HT-29 (cell line): ENCODE measurements at regions not wholly inside any gene's neighbourhood (a gene's known extent, or its start where the extent isn't known, plus 50 kb on each side); places are given as distances from the start of the nearest gene placed in this dataset.
"Not testable (repeated sequence)": the region's sequence is repeated elsewhere in the genome, so short reads cannot be mapped to it uniquely, and the experiment has no call there.

Source experiments
- DNase-seq: peaks from one replicate; pipeline ENCODE4 v3.0.0-alpha.2; 2015; ENCODE audit warnings: low spot score

DNA sequence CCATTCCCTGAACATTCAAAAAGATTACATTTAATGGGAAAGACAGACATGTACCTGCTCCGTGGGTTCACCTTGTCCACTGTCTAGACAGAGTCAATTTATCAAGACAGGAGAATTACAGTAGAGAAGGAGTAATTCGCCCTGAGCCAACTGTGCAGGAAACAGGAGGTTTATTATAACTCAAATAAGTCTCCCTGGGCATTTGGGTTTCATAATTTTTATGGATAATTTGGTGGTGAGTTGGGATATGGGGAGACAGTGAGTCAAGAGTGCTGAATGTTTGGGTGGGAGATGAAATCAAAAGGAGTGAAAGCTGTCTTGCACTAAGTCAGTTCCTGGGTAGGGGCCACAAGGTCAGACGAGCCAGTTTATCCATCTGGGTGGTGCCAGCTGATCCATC, 165.9 kb upstream of the NAMPT start:
- DNase-seq = no peak

DNA sequence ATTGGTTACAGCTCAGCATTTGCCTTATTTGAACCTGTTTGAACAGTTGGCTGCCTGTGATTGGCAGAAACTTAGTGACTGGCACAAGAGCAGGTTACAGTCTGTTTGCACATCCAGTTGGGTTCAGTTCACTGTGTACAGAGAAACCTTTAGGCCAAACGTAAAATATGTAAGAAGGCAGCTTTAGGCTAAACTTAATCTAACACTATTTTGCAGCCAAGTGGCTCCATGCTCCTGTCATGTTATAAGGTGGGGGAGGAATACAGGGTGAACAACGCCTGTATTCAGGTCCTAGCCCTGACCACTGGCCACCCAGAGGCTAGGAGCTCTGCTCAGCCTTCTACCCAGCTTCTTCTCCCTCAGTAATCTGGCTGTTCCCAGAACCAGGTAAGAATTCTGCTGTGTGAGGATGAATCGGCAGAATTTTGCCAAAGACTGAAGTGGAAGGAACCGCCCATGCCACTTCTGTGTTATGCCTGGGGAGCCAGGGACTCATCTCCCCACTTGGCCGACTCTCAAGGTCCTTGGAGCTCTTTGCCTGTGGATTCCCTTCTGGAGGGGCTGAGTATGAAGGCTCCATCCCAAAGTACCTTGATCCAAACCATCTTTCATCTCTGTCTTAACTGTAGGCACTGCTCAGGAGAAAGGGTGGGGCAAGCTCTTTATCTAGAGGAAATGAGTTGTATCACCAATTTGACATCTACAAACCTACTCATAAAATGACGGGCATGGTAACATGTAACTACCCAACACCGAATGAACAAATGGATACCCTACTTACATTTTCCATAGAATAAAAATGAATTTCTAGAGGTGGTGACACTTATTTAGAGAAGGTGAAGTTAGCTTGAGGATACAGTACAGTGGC, 164.4 kb upstream of the NAMPT start:
- DNase-seq = peak; percentile 43

DNA sequence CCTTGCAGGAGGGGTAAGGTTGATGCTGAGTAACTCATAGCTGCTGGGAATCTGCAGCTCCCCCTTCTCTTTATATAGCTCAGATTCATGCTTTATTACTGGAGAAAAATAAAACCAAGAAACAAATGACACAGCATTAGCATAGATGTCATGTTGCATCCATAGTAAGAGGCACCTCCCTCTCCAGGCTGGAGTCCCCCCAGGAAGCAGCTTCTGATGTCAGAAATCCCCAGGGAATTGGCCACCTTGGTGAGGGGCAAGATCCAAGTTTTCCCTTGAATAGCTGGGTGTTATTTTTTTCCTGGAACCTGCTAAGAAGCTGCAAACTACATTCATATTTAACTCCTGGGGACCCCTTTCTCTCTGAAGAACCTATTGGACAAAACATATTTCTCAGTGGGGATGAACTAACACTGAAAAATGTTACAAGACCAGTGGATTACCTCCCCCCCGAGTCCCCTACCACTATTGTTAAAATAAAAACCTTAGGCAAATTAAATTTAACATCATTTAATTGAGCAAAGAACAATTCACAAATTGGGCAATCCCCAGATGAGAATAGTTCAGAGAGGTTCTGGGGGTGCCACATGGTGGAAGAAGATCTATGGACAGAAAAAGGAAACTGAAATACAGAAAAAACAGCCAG, 163.7 kb upstream of the NAMPT start:
- no peak for DNase-seq

DNA sequence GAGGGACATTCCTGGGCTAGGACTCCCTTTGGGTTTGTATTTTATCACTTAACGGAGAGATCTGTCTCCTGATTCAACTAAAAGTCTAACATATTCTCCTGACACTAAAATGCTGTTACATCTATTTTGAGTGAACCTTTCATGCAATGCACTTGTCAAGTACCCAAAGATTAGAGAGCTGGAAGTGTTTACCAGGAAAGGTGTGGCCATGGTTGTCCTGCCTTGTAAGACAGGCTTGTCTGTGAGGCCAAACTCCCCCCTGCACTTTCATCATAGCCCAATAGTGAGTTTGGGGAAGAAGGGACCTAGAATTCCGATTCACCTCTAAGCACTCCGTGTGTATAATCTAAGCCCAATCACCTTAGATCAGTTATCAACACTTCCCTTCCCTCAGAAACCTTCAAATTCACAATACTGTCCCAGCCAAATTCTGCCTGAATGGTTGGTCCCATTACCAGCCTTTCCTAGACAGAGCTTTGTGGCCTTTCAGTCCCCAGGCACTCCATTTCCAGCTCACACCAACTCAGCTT, 162.6 kb upstream of the NAMPT start:
- DNase-seq = no peak

- DNase-seq = not testable (repeated sequence)
These were observed 160.6 kb upstream of the NAMPT start for GRCh38 chr7:106445366-106445765.

- no peak for DNase-seq
These were observed 159.4 kb upstream of the NAMPT start for GRCh38 chr7:106444068-106444655.

DNA sequence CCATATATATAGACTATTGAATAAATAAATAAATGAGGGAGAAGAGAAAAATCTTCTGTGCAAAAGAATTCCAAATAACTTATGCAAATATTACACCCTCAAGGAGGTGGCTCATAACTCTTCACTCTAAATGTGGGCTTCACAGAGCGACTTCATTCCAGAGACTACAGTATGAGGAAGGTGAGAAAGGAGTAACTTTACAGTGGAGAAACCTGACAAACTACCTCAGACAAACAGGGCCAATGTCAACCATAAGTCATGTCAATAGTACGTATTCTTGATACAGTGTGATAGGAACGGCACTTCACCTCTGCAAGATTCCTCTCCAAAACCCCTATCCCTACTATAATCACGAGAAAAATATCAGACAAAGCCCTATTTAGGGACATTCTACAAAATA, 158.4 kb upstream of the NAMPT start:
- no peak for DNase-seq

DNA sequence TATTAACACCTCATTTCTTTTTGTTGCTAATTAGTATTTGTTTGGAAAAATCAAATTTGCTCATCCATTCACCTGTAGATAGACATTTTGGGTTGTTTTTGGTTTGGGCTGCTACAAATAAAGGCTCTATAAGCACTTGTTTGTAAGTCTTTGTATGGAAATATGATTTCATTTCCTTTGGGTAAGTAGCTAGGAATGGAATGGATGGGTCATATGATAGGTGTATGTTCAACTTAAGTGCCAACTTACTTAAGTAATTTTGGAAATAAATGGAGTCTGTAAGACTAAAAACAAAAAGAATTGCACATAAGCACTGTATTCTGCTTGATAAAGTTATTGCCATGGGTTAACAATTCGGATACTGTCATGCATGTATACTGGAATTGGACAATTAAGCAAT, 157.7 kb upstream of the NAMPT start:
- DNase-seq = no peak

DNA sequence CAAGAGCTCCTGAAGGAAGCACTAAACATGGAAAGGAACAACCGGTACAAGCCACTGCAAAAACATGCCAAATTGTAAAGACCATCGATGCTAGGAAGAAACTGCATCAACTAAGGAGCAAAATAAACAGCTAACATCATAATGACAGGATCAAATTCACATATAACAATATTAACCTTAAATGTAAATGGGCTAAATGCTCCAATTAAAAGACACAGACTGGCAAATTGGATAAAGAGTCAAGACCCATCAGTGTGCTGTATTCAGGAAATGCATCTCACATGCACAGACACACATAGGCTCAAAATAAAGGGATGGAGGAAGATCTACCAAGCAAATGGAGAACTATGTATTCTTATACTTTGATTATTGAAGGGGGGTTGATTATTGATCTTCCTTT, 156.6 kb upstream of the NAMPT start:
- not testable (repeated sequence) for DNase-seq

- DNase-seq = not testable (repeated sequence)
These were observed 152.2 kb upstream of the NAMPT start for GRCh38 chr7:106436933-106437332.

- no peak for DNase-seq
These were observed 148.6 kb upstream of the NAMPT start for GRCh38 chr7:106433377-106433776.

DNA sequence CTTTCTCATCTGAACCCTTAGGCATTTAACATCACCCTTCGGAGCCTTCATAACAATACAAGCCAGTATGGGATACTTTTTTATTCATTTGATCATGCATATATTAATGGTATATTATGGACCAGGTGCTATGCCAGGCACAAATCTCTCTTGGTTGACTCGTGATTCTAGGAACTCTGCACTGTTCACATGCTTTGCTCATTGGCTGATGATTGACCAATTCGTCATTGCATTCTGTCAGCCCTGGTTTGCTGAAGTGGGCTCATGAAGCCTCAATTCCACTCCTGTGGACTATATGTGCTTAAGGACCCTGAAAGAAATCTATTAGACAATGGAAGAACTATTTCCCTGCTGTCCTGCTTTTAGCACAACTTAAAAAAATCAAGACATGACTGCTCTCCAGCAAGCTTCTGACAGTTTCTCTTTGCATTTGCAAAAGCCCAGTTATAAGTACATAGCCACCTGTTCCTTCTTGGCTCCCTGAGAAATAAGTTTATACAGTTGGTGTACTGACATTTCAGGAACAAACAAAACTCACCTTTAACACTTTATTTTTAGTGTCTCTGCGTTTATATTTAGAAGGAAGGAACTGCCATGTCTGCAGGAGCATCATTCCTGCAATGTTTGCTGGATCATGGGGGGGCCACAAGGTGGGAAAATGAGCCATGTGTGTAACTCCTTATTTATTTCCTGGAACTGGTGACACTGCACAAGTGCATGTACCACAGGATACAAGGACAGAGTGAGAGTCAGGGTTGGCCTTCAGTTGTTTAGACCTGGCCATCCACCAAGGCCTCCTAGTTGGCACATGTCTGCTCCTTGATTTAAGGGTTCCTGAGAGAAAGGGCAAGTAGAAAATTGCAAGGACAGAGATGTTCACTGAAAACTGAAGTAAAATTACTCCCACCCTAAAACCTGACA, 146.0 kb upstream of the NAMPT start:
- DNase-seq = no peak

DNA sequence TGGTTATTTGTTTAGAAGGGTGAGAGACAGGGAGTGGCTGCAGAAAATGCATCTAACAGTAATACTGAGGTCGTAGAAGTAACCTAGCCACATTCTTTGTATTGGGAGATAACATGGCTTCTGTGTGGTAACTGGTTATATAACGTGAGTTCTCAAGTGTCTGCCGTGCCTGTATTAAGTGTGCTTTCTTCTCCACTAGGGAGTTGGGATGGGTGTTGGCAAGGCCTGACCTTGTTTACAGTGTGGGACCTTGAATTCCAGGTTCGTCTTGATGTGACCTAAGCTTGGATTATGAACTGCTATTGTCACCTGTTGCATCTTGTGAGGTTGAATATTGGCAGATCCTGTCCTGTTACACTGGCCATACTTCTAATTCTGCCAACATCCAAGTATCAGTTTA, 145.3 kb upstream of the NAMPT start:
- no peak for DNase-seq

GRCh38 chr7:106426803-106427202, 142.0 kb upstream of the NAMPT start:
- no peak for DNase-seq

GRCh38 chr7:106425017-106425719, 140.4 kb upstream of the NAMPT start:
- DNase-seq = peak; percentile 30

GRCh38 chr7:106424476-106425016, 139.8 kb upstream of the NAMPT start:
- DNase-seq = no peak

DNA sequence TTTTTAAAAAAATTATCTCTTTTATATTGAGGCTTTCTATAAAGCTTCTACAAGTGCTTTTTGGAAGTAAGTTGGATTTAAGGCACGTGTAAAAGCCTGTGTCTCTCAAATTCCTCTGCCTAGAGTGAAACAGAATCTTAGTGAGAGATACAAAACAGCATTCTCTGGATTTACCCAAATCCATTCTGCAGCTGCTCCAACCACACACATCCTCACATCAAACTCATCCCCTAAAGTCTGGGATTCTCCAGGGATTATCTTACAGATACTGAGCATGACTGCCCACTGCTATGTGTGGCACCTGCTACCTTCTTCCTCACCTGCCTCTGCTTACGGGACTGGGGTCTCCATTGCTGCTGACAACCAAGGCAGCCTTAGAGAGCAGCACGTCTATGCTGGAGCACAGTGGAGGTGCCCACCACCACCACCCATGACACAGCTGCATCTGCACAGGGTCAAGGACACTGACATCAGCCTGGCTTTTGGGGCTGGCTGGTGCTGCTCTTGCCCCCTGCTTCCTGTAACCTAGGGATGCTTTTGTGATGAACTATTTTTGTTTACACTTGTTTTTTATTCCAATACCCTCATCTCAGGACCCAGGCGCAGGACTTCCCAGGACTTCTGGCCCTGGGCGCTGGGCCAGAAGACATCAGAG, 139.2 kb upstream of the NAMPT start:
- no peak for DNase-seq

DNA sequence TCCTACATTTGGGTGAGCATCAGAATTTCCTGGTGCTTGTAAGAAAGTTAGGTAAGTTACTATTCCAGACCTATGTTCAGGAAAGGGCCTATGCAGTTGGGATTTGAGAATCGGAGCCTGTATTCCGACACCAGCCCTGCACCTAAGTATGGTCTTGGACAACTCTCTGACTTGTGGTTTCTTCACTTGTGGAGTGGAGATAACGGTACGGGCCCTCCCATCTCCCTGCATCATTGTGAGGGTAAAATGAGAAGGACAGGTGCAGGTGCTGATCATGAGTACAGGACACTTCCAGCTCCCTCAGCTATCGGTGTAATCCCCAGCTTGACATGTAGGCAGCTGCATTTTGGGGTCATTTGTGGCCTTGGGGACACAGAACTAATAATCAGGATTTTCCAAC, 138.3 kb upstream of the NAMPT start:
- no peak for DNase-seq

DNA sequence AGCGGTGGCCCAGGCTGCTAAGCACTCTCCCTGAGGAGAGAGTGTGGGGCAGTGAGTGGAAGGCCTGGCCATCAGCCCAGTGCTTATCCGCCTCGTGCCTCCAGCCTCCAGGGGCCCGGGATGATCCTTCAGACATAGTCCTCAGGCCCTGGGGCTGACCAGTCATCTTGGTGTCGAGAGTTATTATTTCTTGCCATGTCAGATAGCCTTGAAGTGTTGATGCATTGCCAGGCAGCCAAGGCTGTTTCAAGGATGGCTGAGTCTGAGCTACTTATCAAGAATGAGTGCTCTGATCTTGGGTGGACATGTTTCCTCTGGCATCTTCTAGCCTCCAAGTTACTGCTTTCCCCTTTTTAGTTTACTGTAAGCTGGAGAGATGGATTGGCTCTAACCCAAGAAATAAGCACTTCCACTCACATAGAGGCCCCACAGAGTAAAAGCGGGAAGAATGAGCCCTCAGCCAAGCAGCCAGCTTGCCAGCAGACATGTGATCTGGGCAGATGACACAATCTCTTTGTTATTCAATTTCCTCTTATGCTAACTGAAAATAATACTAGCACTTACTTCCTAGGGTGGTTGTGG, 136.5 kb upstream of the NAMPT start:
- DNase-seq = no peak

GRCh38 chr7:106420736-106421135, 136.0 kb upstream of the NAMPT start:
- no peak for DNase-seq
